ENCODE measurements at regions not wholly inside any gene's neighbourhood (a gene's known extent, or its start where the extent isn't known, plus 50 kb on each side); places are given as distances from the start of the nearest gene placed in this dataset.

DNA sequence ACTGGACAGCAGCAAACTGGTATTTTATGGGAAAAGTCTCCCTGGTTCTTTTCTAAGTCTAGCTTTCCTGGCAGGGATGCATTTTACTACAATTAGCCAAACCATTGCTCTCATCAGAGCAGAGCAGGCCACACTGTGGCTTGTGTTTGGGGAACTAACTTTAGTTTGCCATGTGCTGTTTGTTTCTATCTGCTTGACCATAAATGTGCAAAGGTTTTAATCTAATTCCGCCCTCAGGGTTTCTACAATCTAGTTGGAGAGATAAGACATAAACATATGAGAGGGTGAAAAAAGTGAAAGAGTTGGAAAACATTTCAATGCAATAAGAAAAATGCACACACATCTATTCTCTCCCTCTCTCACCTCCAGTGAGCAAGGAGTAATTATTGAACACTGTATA is 86.9 kb upstream of the MAPK4 start:
- no peaks in the 10 kb centered on the region for H3K79me2 ChIP-seq (ENCODE audit: insufficient read depth, low read length)
- no peak overlapping the region for H3K4me3 ChIP-seq (ENCODE audit: low read length, poor library complexity, severe bottlenecking)
- no peaks in the 10 kb centered on the region for H4K20me1 ChIP-seq (ENCODE audit: insufficient read depth, low read length, poor library complexity, severe bottlenecking)
- no peaks in the 10 kb centered on the region for H3F3A ChIP-seq (ENCODE audit: low read depth)
- H3K4me1 ChIP-seq (ENCODE audit: insufficient read depth, low read length, poor library complexity, severe bottlenecking): no peaks in the 10 kb centered on the region
- no peak overlapping the region for H3K4me2 ChIP-seq (ENCODE audit: low read depth, low read length, poor library complexity, severe bottlenecking)
- no peaks in the 10 kb centered on the region for H3K9me2 ChIP-seq (replicated peaks; ENCODE audit: low read depth, low read length)
- H3K9ac ChIP-seq (ENCODE audit: low read depth, low read length, poor library complexity, severe bottlenecking): no peak overlapping the region
- no peaks in the 10 kb centered on the region for H3K36me3 ChIP-seq (ENCODE audit: insufficient read depth, low read length)
- TF ChIP-seq, protein P1, sequence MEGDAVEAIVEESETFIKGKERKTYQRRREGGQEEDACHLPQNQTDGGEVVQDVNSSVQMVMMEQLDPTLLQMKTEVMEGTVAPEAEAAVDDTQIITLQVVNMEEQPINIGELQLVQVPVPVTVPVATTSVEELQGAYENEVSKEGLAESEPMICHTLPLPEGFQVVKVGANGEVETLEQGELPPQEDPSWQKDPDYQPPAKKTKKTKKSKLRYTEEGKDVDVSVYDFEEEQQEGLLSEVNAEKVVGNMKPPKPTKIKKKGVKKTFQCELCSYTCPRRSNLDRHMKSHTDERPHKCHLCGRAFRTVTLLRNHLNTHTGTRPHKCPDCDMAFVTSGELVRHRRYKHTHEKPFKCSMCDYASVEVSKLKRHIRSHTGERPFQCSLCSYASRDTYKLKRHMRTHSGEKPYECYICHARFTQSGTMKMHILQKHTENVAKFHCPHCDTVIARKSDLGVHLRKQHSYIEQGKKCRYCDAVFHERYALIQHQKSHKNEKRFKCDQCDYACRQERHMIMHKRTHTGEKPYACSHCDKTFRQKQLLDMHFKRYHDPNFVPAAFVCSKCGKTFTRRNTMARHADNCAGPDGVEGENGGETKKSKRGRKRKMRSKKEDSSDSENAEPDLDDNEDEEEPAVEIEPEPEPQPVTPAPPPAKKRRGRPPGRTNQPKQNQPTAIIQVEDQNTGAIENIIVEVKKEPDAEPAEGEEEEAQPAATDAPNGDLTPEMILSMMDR (conservative IDR thresholded peaks at IDR 0.05; ENCODE audit: low read length): no peak
- TF ChIP-seq EZH2phosphoT487 (IDR thresholded peaks at IDR 0.05; ENCODE audit: borderline replicate concordance): no peak
- H3K9me3 ChIP-seq (ENCODE audit: insufficient read depth, low read depth, low read length): no peaks in the 10 kb centered on the region
- no peaks in the 10 kb centered on the region for H3K27me3 ChIP-seq (ENCODE audit: insufficient read depth, low read length, poor library complexity, severe bottlenecking)
- no peak overlapping the region for H2AFZ ChIP-seq (ENCODE audit: low read length)

DNA sequence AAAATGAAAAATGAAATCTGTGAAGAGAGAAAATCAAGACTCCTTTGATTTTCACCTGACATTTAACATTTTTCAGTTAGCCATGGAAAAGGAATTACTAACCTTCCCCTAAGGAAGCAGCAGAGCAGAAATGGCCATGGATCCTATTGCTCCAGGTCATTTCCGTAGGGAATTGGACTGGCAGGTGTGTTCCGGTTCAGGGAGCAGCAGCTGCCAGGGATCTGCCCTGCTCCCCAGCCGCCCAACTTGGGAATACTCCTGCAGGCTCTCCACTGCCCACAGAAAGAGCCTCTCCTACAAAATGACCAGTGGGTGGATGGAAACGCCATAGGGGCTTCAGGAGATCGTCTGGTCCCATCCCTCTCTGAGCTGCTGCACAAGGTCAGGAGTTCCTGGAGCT is 86.0 kb upstream of the MAPK4 start:
- Histone ChIP-seq H4K20me1 (ENCODE audit: insufficient read depth, low read length, poor library complexity, severe bottlenecking) (no peaks in the 10 kb centered on the region), H3K4me3 (ENCODE audit: low read length, poor library complexity, severe bottlenecking) (no peak overlapping the region), H3K27me3 (ENCODE audit: insufficient read depth, low read length, poor library complexity, severe bottlenecking) (no peaks in the 10 kb centered on the region), H3K9ac (ENCODE audit: low read depth, low read length, poor library complexity, severe bottlenecking) (no peak overlapping the region), H3K9me2 (replicated peaks; ENCODE audit: low read depth, low read length) (no peaks in the 10 kb centered on the region), H2AFZ (ENCODE audit: low read length) (no peak overlapping the region), H3K4me2 (ENCODE audit: low read depth, low read length, poor library complexity, severe bottlenecking) (no peak overlapping the region), H3K36me3 (ENCODE audit: insufficient read depth, low read length) (no peaks in the 10 kb centered on the region), H3K9me3 (ENCODE audit: insufficient read depth, low read depth, low read length) (no peaks in the 10 kb centered on the region), H3F3A (ENCODE audit: low read depth) (no peaks in the 10 kb centered on the region), H3K4me1 (ENCODE audit: insufficient read depth, low read length, poor library complexity, severe bottlenecking) (no peaks in the 10 kb centered on the region), H3K79me2 (ENCODE audit: insufficient read depth, low read length) (no peaks in the 10 kb centered on the region)
- TF ChIP-seq, protein P1 (conservative IDR thresholded peaks at IDR 0.05; ENCODE audit: low read length): no peak
- TF ChIP-seq EZH2phosphoT487 (IDR thresholded peaks at IDR 0.05; ENCODE audit: borderline replicate concordance): no peak

DNA sequence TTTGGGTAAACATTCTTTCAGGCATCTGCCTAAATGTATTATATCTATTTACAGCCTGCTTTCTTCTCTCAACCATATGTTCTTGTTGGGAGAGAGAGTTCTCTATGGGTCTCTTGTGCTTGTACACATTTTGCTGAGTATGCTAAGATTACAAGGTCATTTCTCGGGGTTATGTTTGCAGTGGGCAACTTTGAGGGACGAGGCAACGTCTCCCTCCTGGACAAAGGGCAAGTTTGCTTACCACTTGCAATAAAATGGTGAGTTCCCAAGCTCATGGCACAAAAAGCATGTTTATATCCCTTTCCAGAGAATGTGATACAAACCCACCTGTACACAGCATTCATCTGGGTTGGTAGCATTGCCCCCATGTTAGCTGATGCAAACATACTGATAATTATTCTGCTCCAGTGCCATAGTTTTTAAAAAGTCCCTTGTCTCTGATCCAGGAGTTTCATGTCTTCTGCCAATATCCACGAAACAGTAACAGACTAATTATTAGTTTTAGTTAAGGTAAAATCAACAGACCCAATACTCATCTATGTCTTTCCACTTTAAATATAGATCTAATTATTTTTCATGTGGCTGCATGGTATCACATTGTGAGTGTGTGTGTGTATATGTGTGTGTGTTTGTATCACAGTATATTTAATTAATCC is 84.2 kb upstream of the MAPK4 start:
- TF ChIP-seq, protein P1 (conservative IDR thresholded peaks at IDR 0.05; ENCODE audit: low read length): no peak
- no peak for TF ChIP-seq EZH2phosphoT487 (IDR thresholded peaks at IDR 0.05; ENCODE audit: borderline replicate concordance)

More for the DNA sequence above, 84.2 kb upstream of the MAPK4 start:
- H3K36me3 ChIP-seq (ENCODE audit: insufficient read depth, low read length): no peaks in the 10 kb centered on the region
- H3K4me2 ChIP-seq (ENCODE audit: low read depth, low read length, poor library complexity, severe bottlenecking): no peak overlapping the region
- no peaks in the 10 kb centered on the region for H3K9me3 ChIP-seq (ENCODE audit: insufficient read depth, low read depth, low read length)
- H3F3A ChIP-seq (ENCODE audit: low read depth): no peaks in the 10 kb centered on the region
- no peaks in the 10 kb centered on the region for H3K9me2 ChIP-seq (replicated peaks; ENCODE audit: low read depth, low read length)
- H3K27me3 ChIP-seq (ENCODE audit: insufficient read depth, low read length, poor library complexity, severe bottlenecking): no peaks in the 10 kb centered on the region
- no peaks in the 10 kb centered on the region for H3K4me1 ChIP-seq (ENCODE audit: insufficient read depth, low read length, poor library complexity, severe bottlenecking)
- H2AFZ ChIP-seq (ENCODE audit: low read length): no peak overlapping the region
- no peak overlapping the region for H3K9ac ChIP-seq (ENCODE audit: low read depth, low read length, poor library complexity, severe bottlenecking)
- H3K79me2 ChIP-seq (ENCODE audit: insufficient read depth, low read length): no peaks in the 10 kb centered on the region
- no peaks in the 10 kb centered on the region for H4K20me1 ChIP-seq (ENCODE audit: insufficient read depth, low read length, poor library complexity, severe bottlenecking)
- H3K4me3 ChIP-seq (ENCODE audit: low read length, poor library complexity, severe bottlenecking): no peak overlapping the region

All from Loucy (cell line).